ENCODE measurements at regions not wholly inside any gene's neighbourhood (a gene's known extent, or its start where the extent isn't known, plus 50 kb on each side); places are given as distances from the start of the nearest gene placed in this dataset.

DNA sequence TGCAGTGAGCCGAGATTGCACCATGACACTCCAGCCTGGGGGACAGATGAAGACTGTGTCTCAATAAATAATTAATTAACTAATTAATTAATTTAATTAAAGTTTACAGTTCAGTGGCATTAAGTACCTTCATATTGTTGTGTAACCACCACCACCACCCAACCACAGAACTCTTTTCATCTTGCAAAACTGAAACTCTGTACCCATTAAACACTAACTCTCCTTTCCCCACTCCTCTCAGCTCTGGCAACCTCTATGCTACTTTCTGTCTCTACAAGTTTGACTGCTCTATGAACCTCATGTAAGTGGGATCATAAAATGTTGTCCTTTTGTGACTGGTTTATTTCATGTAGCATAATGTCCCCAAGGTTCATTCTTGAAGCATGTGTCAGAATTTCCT is 259.3 kb upstream of the MDFIC2 start:
- Histone ChIP-seq H3K27ac (ENCODE audit: low read length) (no peak overlapping the region), H3K4me3 (ENCODE audit: low read depth in 1 of 2, low read length in 2 of 2) (no peak overlapping the region), H3K4me1 (ENCODE audit: insufficient read depth, low read length) (no peaks in the 10 kb centered on the region), H3K36me3 (ENCODE audit: insufficient read depth, low read length) (no peaks in the 10 kb centered on the region), H3K79me2 (ENCODE audit: insufficient read depth, low read length) (no peaks in the 10 kb centered on the region), H3K4me2 (ENCODE audit: insufficient read depth, low read length) (no peak overlapping the region), H2AFZ (ENCODE audit: low read depth, low read length) (no peak overlapping the region), H3K9me3 (ENCODE audit: insufficient read depth, low read length, severe bottlenecking) (no peaks in the 10 kb centered on the region), H3K27me3 (ENCODE audit: insufficient read depth, low read length, poor library complexity) (peaks cover 4% of the 10 kb centered on the region), H4K20me1 (ENCODE audit: insufficient read depth, low read length) (no peaks in the 10 kb centered on the region), H3K9ac (ENCODE audit: low read depth, low read length) (no peak overlapping the region)
- ATAC-seq (ENCODE audit: insufficient read depth, low read depth): no peak
- DNase-seq: no peak
- TF ChIP-seq EZH2 (IDR thresholded peaks at IDR 0.05; ENCODE audit: borderline replicate concordance, low read depth, low read length, severe bottlenecking): no peak
- TF ChIP-seq, protein P1, sequence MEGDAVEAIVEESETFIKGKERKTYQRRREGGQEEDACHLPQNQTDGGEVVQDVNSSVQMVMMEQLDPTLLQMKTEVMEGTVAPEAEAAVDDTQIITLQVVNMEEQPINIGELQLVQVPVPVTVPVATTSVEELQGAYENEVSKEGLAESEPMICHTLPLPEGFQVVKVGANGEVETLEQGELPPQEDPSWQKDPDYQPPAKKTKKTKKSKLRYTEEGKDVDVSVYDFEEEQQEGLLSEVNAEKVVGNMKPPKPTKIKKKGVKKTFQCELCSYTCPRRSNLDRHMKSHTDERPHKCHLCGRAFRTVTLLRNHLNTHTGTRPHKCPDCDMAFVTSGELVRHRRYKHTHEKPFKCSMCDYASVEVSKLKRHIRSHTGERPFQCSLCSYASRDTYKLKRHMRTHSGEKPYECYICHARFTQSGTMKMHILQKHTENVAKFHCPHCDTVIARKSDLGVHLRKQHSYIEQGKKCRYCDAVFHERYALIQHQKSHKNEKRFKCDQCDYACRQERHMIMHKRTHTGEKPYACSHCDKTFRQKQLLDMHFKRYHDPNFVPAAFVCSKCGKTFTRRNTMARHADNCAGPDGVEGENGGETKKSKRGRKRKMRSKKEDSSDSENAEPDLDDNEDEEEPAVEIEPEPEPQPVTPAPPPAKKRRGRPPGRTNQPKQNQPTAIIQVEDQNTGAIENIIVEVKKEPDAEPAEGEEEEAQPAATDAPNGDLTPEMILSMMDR (IDR thresholded peaks at IDR 0.05; ENCODE audit: borderline replicate concordance, extremely low read depth, low read length, poor library complexity, severe bottlenecking): no peak

DNA sequence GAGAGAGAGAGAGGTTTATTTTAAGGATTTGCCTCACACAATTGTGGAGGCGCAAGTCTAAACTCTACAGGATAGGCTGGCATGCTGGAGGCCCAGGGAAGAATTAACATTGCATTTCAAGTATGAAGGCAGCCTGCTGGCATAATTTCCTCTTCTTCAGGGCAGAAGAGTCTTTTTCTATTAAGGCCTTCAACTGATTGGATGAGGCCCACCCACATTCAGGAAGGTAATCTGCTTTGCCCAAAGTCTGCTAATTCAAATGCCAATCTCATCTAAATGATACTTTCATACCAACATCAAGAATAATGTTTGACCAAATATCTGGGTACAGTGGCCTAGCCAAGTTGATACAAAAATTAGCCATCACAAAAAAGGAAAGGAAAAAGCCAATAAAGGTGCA is 258.1 kb upstream of the MDFIC2 start:
- Histone ChIP-seq H4K20me1 (ENCODE audit: insufficient read depth, low read length) (no peaks in the 10 kb centered on the region), H3K36me3 (ENCODE audit: insufficient read depth, low read length) (no peaks in the 10 kb centered on the region), H3K9me3 (ENCODE audit: insufficient read depth, low read length, severe bottlenecking) (no peaks in the 10 kb centered on the region), H3K4me2 (ENCODE audit: insufficient read depth, low read length) (no peak overlapping the region), H3K79me2 (ENCODE audit: insufficient read depth, low read length) (no peaks in the 10 kb centered on the region), H2AFZ (ENCODE audit: low read depth, low read length) (no peak overlapping the region), H3K27ac (ENCODE audit: low read length) (no peak overlapping the region), H3K9ac (ENCODE audit: low read depth, low read length) (no peak overlapping the region), H3K27me3 (ENCODE audit: insufficient read depth, low read length, poor library complexity) (no peaks in the 10 kb centered on the region), H3K4me1 (ENCODE audit: insufficient read depth, low read length) (no peaks in the 10 kb centered on the region), H3K4me3 (ENCODE audit: low read depth in 1 of 2, low read length in 2 of 2) (no peak overlapping the region)
- ATAC-seq (ENCODE audit: insufficient read depth, low read depth) (no peak), DNase-seq (no peak)
- no peak for TF ChIP-seq EZH2 (IDR thresholded peaks at IDR 0.05; ENCODE audit: borderline replicate concordance, low read depth, low read length, severe bottlenecking)
- TF ChIP-seq, protein P1 (IDR thresholded peaks at IDR 0.05; ENCODE audit: borderline replicate concordance, extremely low read depth, low read length, poor library complexity, severe bottlenecking): no peak

DNA sequence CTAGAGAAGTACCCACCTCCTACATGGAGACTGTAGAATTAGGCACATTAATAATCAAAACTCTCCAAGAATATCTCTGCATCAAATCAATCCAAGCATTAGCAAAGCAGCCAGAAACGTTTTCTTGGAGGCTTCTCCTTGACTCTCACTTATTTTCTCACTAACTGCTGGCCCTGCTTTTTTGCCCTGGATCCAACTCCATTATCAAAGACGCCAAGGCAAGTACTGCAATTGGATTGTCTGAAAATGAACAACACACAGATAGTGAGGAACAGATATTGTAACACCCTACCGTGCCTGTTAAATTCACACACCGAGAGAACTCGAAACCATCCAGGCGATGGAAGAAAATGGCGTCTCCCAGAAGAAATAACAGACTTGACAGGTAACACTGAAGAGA is 256.2 kb upstream of the MDFIC2 start:
- H3K36me3 ChIP-seq (ENCODE audit: insufficient read depth, low read length): no peaks in the 10 kb centered on the region
- no peak overlapping the region for H3K9ac ChIP-seq (ENCODE audit: low read depth, low read length)
- H2AFZ ChIP-seq (ENCODE audit: low read depth, low read length): no peak overlapping the region
- H3K4me2 ChIP-seq (ENCODE audit: insufficient read depth, low read length): no peak overlapping the region
- no peaks in the 10 kb centered on the region for H3K79me2 ChIP-seq (ENCODE audit: insufficient read depth, low read length)
- no peak for ATAC-seq (ENCODE audit: insufficient read depth, low read depth)
- no peaks in the 10 kb centered on the region for H3K27me3 ChIP-seq (ENCODE audit: insufficient read depth, low read length, poor library complexity)
- TF ChIP-seq, protein P1 (IDR thresholded peaks at IDR 0.05; ENCODE audit: borderline replicate concordance, extremely low read depth, low read length, poor library complexity, severe bottlenecking): no peak
- no peak for TF ChIP-seq EZH2 (IDR thresholded peaks at IDR 0.05; ENCODE audit: borderline replicate concordance, low read depth, low read length, severe bottlenecking)
- H3K9me3 ChIP-seq (ENCODE audit: insufficient read depth, low read length, severe bottlenecking): no peaks in the 10 kb centered on the region
- no peaks in the 10 kb centered on the region for H3K4me1 ChIP-seq (ENCODE audit: insufficient read depth, low read length)
- no peaks in the 10 kb centered on the region for H4K20me1 ChIP-seq (ENCODE audit: insufficient read depth, low read length)
- no peak overlapping the region for H3K4me3 ChIP-seq (ENCODE audit: low read depth in 1 of 2, low read length in 2 of 2)
- H3K27ac ChIP-seq (ENCODE audit: low read length): no peak overlapping the region
- no peak for DNase-seq

DNA sequence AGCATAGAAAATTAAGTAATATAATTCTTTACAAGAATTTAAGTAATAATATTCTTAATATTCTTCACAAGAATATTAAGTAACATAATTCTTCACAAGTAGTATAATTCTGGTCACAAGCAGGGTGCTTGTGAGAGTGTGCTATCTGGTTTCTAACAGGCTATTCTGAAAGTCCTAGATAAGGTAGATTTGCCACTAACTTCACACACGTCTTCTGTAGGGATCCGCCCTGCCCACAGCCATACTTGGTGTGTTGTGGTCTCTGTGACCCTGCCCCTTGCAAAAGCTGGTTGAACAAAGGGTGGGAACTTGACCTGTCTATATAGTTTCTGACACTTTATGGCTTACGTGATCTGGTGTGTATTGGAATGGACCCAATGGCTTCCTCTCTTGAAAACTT is 253.4 kb upstream of the MDFIC2 start:
- Histone ChIP-seq H3K4me3 (ENCODE audit: low read depth in 1 of 2, low read length in 2 of 2) (no peak overlapping the region), H3K4me1 (ENCODE audit: insufficient read depth, low read length) (no peaks in the 10 kb centered on the region), H3K9ac (ENCODE audit: low read depth, low read length) (no peak overlapping the region), H4K20me1 (ENCODE audit: insufficient read depth, low read length) (no peaks in the 10 kb centered on the region), H3K4me2 (ENCODE audit: insufficient read depth, low read length) (no peak overlapping the region), H3K36me3 (ENCODE audit: insufficient read depth, low read length) (no peaks in the 10 kb centered on the region), H3K79me2 (ENCODE audit: insufficient read depth, low read length) (no peaks in the 10 kb centered on the region), H3K27me3 (ENCODE audit: insufficient read depth, low read length, poor library complexity) (no peaks in the 10 kb centered on the region), H3K9me3 (ENCODE audit: insufficient read depth, low read length, severe bottlenecking) (no peaks in the 10 kb centered on the region), H2AFZ (ENCODE audit: low read depth, low read length) (no peak overlapping the region), H3K27ac (ENCODE audit: low read length) (no peak overlapping the region)
- ATAC-seq (ENCODE audit: insufficient read depth, low read depth) (no peak), DNase-seq (no peak)
- no peak for TF ChIP-seq EZH2 (IDR thresholded peaks at IDR 0.05; ENCODE audit: borderline replicate concordance, low read depth, low read length, severe bottlenecking)
- TF ChIP-seq, protein P1 (IDR thresholded peaks at IDR 0.05; ENCODE audit: borderline replicate concordance, extremely low read depth, low read length, poor library complexity, severe bottlenecking): no peak
